ENCODE measurements at regions not wholly inside any gene's neighbourhood (a gene's known extent, or its start where the extent isn't known, plus 50 kb on each side); places are given as distances from the start of the nearest gene placed in this dataset.

DNA sequence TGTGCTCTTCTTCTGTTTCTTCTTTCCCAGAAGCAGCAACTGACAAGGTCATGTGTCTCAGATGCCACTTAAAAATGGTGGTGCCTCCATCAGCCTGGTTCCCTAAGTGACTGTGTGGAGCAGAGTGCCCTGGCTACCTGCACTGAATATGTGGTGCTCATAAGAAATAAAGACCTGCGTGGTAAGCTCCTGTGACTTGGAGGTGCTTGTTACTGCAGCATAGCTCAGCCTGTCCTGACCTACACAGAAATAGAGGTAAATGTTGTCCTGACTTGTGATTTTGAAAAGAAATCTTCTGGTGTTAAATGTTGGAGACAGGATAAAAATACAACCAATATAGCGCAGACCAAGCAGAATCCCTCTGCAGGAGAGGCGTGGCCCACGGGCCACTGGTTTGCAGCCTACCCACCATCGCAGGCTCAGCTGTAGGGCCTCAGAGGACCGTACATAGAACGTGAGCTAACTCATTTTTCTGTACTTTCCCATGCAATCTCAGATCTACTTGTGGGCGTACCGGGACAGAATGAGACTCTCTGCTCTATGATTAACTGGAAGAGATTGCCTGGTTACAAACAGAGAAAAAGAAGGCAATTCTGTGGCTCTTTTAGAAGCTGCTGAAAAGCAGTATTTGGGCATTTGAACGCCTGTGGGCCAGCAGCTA lies 79.4 kb upstream of the UNC5A start:
- no peak for TF ChIP-seq EZH2 (IDR thresholded peaks at IDR 0.05; ENCODE audit: insufficient read depth, poor library complexity, severe bottlenecking)
- no peak for TF ChIP-seq EZH2phosphoT487 (IDR thresholded peaks at IDR 0.05; ENCODE audit: insufficient read depth, low read depth)
